Type B pancreatic cell (in vitro differentiated cells): ENCODE measurements at regions not wholly inside any gene's neighbourhood (a gene's known extent, or its start where the extent isn't known, plus 50 kb on each side); places are given as distances from the start of the nearest gene placed in this dataset.

Experiments
- DNase-seq: peaks from one replicate; pipeline ENCODE4 v3.0.0; 2021; ENCODE audit warnings: mixed read lengths; ENCODE audit not compliant: unreplicated experiment; ENCODE audit errors: extremely low spot score
- H3K27ac Mint-ChIP-seq: 2 replicates; pipeline ENCODE4 v1.8.0; 2021; ENCODE audit warnings: mild to moderate bottlenecking, mixed read lengths
- H3K27me3 Mint-ChIP-seq: 2 replicates; pipeline ENCODE4 v1.8.0; 2021; ENCODE audit warnings: mixed read lengths
- H3K36me3 Mint-ChIP-seq: 2 replicates; pipeline ENCODE4 v1.8.0; 2021; ENCODE audit warnings: mixed read lengths
- H3K4me1 Mint-ChIP-seq: one replicate; pipeline ENCODE4 v1.8.0; 2021; ENCODE audit warnings: mixed read lengths; ENCODE audit not compliant: unreplicated experiment
- H3K4me3 Mint-ChIP-seq: 2 replicates; pipeline ENCODE4 v1.8.0; 2021; ENCODE audit warnings: mild to moderate bottlenecking, mixed read lengths
- H3K9me3 Mint-ChIP-seq: 2 replicates; pipeline ENCODE4 v1.8.0; 2021; ENCODE audit warnings: mixed read lengths
- CTCF ChIP-seq: fragments of 200-600 bp; sonication (generic); conservative IDR thresholded peaks from 2 replicates; pipeline ENCODE4 v1.5.0; 2021; ENCODE audit warnings: antibody characterized with exemption, mild to moderate bottlenecking

- no peak for TF ChIP-seq CTCF
- Mint-ChIP-seq H3K27me3 (no peaks in the 10 kb centered on the region), H3K9me3 (no peaks in the 10 kb centered on the region), H3K36me3 (no peaks in the 10 kb centered on the region), H3K27ac (no peak overlapping the region), H3K4me3 (no peak overlapping the region), H3K4me1 (peaks cover 9% of the 10 kb centered on the region)
- DNase-seq = no peak
Observed at GRCh38 chr12:114878781-114879180, 194.8 kb upstream of the TBX3 start.

GRCh38 chr12:114876968-114877680 lies 193.1 kb upstream of the TBX3 start:
- Mint-ChIP-seq H3K27me3 (no peaks in the 10 kb centered on the region), H3K27ac (no peak overlapping the region), H3K9me3 (no peaks in the 10 kb centered on the region), H3K4me1 (peaks cover 9% of the 10 kb centered on the region), H3K4me3 (no peak overlapping the region), H3K36me3 (no peaks in the 10 kb centered on the region)
- no peak for TF ChIP-seq CTCF
- DNase-seq = no peak

GRCh38 chr12:114875313-114875712 lies 191.3 kb upstream of the TBX3 start:
- no peaks in the 10 kb centered on the region for H3K36me3 Mint-ChIP-seq
- no peak overlapping the region for H3K27ac Mint-ChIP-seq
- H3K9me3 Mint-ChIP-seq = no peaks in the 10 kb centered on the region
- TF ChIP-seq CTCF = no peak
- H3K4me3 Mint-ChIP-seq = no peak overlapping the region
- H3K4me1 Mint-ChIP-seq = peaks cover 9% of the 10 kb centered on the region
- H3K27me3 Mint-ChIP-seq = no peaks in the 10 kb centered on the region
- no peak for DNase-seq

DNA sequence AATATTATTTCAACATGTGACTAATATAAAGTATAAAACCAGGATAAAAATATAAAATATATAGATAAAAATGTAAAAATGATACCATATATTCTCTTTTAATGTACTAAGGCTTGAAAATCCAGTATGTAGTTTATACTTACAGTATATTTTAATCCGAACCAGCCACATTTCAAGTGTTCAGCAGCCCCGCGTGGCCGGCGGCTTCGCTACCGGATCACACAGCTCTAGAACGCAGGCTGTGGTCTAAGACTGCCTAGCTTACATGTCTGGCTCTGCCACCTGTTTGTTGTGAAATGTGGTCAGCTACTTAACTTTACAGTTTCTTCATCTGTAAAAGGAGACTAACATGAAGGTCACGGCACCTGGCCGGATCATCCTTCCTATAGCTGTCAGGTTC lies 189.7 kb upstream of the TBX3 start:
- TF ChIP-seq CTCF = no peak
- no peaks in the 10 kb centered on the region for H3K36me3 Mint-ChIP-seq
- H3K4me3 Mint-ChIP-seq = no peak overlapping the region
- no peak for DNase-seq
- no peaks in the 10 kb centered on the region for H3K9me3 Mint-ChIP-seq
- no peaks in the 10 kb centered on the region for H3K27me3 Mint-ChIP-seq
- peaks cover 17% of the 10 kb centered on the region for H3K4me1 Mint-ChIP-seq
- H3K27ac Mint-ChIP-seq = no peak overlapping the region

DNA sequence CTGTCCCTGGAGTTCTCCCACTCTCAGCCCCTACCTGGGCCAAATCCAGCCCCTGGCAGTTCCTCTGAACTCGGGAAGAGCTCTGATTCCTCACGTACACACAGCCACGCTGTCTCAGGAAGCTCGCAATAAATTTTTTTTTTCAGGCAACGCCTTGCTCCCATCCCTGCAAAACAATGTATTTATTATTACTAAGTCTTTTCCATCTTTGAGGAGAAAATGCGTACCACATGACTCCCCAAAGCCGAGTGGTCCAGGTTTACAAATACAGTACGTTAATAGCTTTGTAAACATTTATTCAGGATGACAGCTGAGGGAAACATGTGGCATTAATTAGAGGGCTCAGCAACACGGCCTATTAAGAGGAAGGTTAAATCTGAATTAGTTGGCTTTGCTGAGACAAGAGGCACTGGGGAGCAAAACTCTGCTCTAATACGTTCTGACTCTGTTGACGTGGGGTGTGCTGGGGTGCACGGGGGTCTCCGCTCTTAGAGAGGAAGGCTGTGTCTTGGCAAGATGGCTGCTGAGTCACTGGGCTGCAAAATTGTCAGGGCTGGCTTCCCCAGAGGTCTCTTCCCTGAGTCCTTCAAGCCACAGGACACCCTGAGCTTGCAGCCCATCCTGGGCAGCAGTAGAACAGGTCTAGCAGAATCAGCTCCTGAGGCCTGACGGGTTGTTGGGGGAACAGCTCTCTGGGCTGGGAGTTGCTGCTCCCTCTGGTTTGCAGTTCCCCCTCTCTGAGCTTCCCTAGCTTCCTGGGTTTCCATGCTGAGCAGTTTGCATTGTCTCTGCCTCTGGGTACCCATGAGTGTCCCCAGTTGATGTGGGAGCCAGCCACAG lies 185.2 kb upstream of the TBX3 start:
- Mint-ChIP-seq H3K27ac (no peak overlapping the region), H3K27me3 (no peaks in the 10 kb centered on the region), H3K4me3 (no peak overlapping the region), H3K4me1 (peaks cover 32% of the 10 kb centered on the region), H3K9me3 (no peaks in the 10 kb centered on the region), H3K36me3 (no peaks in the 10 kb centered on the region)
- no peak for TF ChIP-seq CTCF
- DNase-seq = no peak
